Thyroid gland (tissue), 4 donors: ENCODE measurements at regions not wholly inside any gene's neighbourhood (a gene's known extent, or its start where the extent isn't known, plus 50 kb on each side); places are given as distances from the start of the nearest gene placed in this dataset.
"Not testable (repeated sequence)": the region's sequence is repeated elsewhere in the genome, so short reads cannot be mapped to it uniquely, and the experiment has no call there.

ENCODE experiments used
- DNase-seq, 2 donors: peaks; one replicate each; pipeline ENCODE4 v3.0.0-alpha.2; 2019
- H3K27ac ChIP-seq, 3 donors: fragments of 200-600 bp; sonication (generic); 1 replicate in 2 of 3; 2 replicates in 1 of 3; pipeline ENCODE4 v1.5.1; 2016 to 2019; ENCODE audit warnings: mild to moderate bottlenecking in 1 of 3, moderate library complexity in 1 of 3
- H3K27me3 ChIP-seq: fragments of 200-600 bp; sonication (generic); one replicate; pipeline ENCODE4 v1.5.1; 2019
- H3K36me3 ChIP-seq, 2 donors: fragments of 200-600 bp; sonication (generic); one replicate each; pipeline ENCODE4 v1.5.1; 2016 to 2019
- H3K4me1 ChIP-seq, 2 donors: fragments of 200-600 bp; sonication (generic); one replicate each; pipeline ENCODE4 v1.5.1; 2017 to 2019
- H3K4me3 ChIP-seq, 3 donors: fragments of 200-600 bp; sonication (generic); replicated peaks in 1 of 3; 1 replicate in 2 of 3; 2 replicates in 1 of 3; pipeline ENCODE4 v1.5.1; 2016; ENCODE audit warnings: mild to moderate bottlenecking in 1 of 3
- H3K9me3 ChIP-seq: fragments of 200-600 bp; sonication (generic); one replicate; pipeline ENCODE4 v1.5.1; 2017
- CTCF ChIP-seq, 6 experiments: fragments of 200-600 bp in 3 of 6; fragments of 450-650 bp in 3 of 6; sonication (generic) in 3 of 6; IDR thresholded peaks; one replicate each; pipeline ENCODE4 v1.5.1; 2016 to 2019; ENCODE audit warnings: antibody characterized with exemption in 6 of 6, mild to moderate bottlenecking in 2 of 6, inconsistent platforms in 1 of 6, moderate library complexity in 1 of 6
- POLR2A ChIP-seq, 2 donors: fragments of 450-650 bp; IDR thresholded peaks; one replicate each; pipeline ENCODE4 v1.6.1; 2017; ENCODE audit warnings: antibody characterized with exemption in 2 of 2, mild to moderate bottlenecking in 2 of 2, moderate library complexity in 1 of 2
- WGBS, 2 donors: methylation state at CpG; one replicate each; pipeline ENCODE4 v1.1.5; 2017; 5-methylcytosine and 5-hydroxymethylcytosine counted together
- intact Hi-C: fragments of 100-400 bp; cut with DNase I; formaldehyde crosslinking; loops from one replicate; pipeline ENCODE4 v1.15.1; 2023

GRCh38 chr17:65305116-65305515 is 167.9 kb downstream of the RGS9 start:
- Histone ChIP-seq H3K4me3 (no peak overlapping the region), H3K4me1 (no peaks in the 10 kb centered on the region), H3K9me3 (no peaks in the 10 kb centered on the region), H3K27ac (no peak overlapping the region), H3K36me3 (no peaks in the 10 kb centered on the region), H3K27me3 (no peaks in the 10 kb centered on the region)
- WGBS, 2 donors, result 87 to 92% methylated on average over 7 of the region's 7 CpGs
- no peak for DNase-seq
- intact Hi-C loops, result no loop called here
- TF ChIP-seq POLR2A (IDR thresholded peaks at IDR 0.05) (no peak), CTCF (IDR thresholded peaks at IDR 0.05) (no peak)

DNA sequence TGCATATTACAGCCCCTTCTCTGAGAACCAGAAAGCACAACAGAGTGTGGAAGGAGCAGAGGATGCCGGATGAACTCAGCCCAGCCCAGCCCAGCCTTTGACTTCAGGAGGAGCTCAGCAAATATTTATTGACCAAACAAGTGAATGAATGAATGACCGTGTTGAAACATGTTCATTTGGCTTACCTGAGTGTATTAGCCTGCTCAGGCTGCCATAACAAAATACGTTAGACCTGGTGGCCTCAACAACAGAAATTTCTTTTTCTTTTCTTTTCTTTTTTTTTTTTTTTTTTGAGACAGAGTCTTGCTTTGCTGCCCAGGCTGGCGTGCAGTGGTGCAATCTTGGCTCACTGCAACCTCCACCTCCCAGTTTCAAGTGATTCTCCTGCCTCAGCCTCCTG is 164.7 kb downstream of the RGS9 start:
- WGBS, 2 donors, result 78 to 90% methylated on average over 4 of the region's 4 CpGs
- intact Hi-C loops, result not testable (repeated sequence)

GRCh38 chr17:65301184-65301583 is 164.0 kb downstream of the RGS9 start:
- Histone ChIP-seq H3K4me3 (no peak overlapping the region), H3K27me3 (no peaks in the 10 kb centered on the region), H3K36me3 (no peaks in the 10 kb centered on the region), H3K9me3 (no peaks in the 10 kb centered on the region), H3K27ac (no peak overlapping the region), H3K4me1 (no peaks in the 10 kb centered on the region)
- DNase-seq, result no peak
- TF ChIP-seq POLR2A (IDR thresholded peaks at IDR 0.05), result no peak
- intact Hi-C loops, result no loop called here
- WGBS, 2 donors, result 91 to 100% methylated on average over 2 of the region's 2 CpGs

More for the DNA sequence above, 164.7 kb downstream of the RGS9 start:
- H3K27ac ChIP-seq, DNase-seq, H3K9me3 ChIP-seq, H3K4me3 ChIP-seq, H3K4me1 ChIP-seq, H3K27me3 ChIP-seq, H3K36me3 ChIP-seq: not testable (repeated sequence)

- no peak overlapping the region for H3K4me3 ChIP-seq
- no peak overlapping the region for H3K27ac ChIP-seq
- H3K4me1 ChIP-seq, result no peaks in the 10 kb centered on the region
- H3K36me3 ChIP-seq, result no peaks in the 10 kb centered on the region
- 70 to 81% methylated on average over 5 of the region's 5 CpGs for WGBS, 2 donors
- no peak for DNase-seq
- intact Hi-C loops, result loop anchor here (10.0 kb wide), 1 partner anchor 257 kb away; no protein-coding TSS in a partner anchor
- H3K27me3 ChIP-seq, result no peaks in the 10 kb centered on the region
- TF ChIP-seq CTCF (IDR thresholded peaks at IDR 0.05) (no peak), POLR2A (IDR thresholded peaks at IDR 0.05) (no peak)
- no peaks in the 10 kb centered on the region for H3K9me3 ChIP-seq
Observed at GRCh38 chr17:65297916-65298315, 160.7 kb downstream of the RGS9 start.

DNA sequence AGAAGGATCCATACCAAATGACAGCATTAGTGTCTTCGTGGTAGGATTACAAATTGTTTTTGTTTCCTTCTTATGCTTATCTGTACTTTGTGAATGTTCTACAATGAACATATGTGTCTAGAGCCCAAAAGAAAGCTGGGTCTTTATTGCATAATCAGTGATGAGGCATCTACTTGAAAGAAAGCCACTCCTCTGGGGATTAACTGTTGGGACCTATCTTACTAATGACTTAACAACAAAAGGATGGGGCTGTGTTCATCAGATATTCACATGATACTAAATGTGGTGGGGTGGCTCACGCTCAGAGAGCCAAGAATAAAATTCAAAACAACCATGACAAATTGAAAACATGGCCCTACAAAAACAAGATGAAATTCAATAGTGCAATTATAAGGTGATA is 160.2 kb downstream of the RGS9 start:
- Histone ChIP-seq H3K4me3 (no peak overlapping the region), H3K9me3 (no peaks in the 10 kb centered on the region), H3K36me3 (no peaks in the 10 kb centered on the region), H3K4me1 (no peaks in the 10 kb centered on the region), H3K27ac (no peak overlapping the region), H3K27me3 (no peaks in the 10 kb centered on the region)
- WGBS, 2 donors, result 77 to 80% methylated on average over 2 of the region's 2 CpGs
- TF ChIP-seq CTCF (IDR thresholded peaks at IDR 0.05) (no peak), POLR2A (IDR thresholded peaks at IDR 0.05) (no peak)
- intact Hi-C loops, result loop anchor here (10.0 kb wide), 1 partner anchor 257 kb away; no protein-coding TSS in a partner anchor
- DNase-seq, result no peak

- no peaks in the 10 kb centered on the region for H3K27me3 ChIP-seq
- no peak for TF ChIP-seq POLR2A (IDR thresholded peaks at IDR 0.05)
- TF ChIP-seq CTCF (IDR thresholded peaks at IDR 0.05), result peak; percentile 46 to 82 (median 76)
- H3K36me3 ChIP-seq, result no peaks in the 10 kb centered on the region
- intact Hi-C loops, result loop anchor here (10.0 kb wide), 1 partner anchor 261 kb away; no protein-coding TSS in a partner anchor
- no peak overlapping the region for H3K4me3 ChIP-seq
- peak; percentile 64 for DNase-seq
- no peaks in the 10 kb centered on the region for H3K4me1 ChIP-seq
- H3K27ac ChIP-seq, result no peak overlapping the region
- 19 to 22% methylated on average over 8 to 10 of the region's 10 CpGs for WGBS, 2 donors
- H3K9me3 ChIP-seq, result no peaks in the 10 kb centered on the region
Observed at GRCh38 chr17:65294181-65294719, 157.1 kb downstream of the RGS9 start.
